ENCODE measurements at regions not wholly inside any gene's neighbourhood (a gene's known extent, or its start where the extent isn't known, plus 50 kb on each side); places are given as distances from the start of the nearest gene placed in this dataset.

- DNase-seq (ENCODE audit: low spot score) = no peak
Measured at GRCh38 chr11:116115801-116116200, 611.6 kb upstream of the CADM1 start.

- no peak for DNase-seq (ENCODE audit: low spot score)
Measured at GRCh38 chr11:116114198-116114651, 610.0 kb upstream of the CADM1 start.

GRCh38 chr11:116112087-116112935 is 608.1 kb upstream of the CADM1 start:
- DNase-seq (ENCODE audit: low spot score) = no peak

- no peak for DNase-seq (ENCODE audit: low spot score)
Measured at GRCh38 chr11:116111546-116111945, 607.3 kb upstream of the CADM1 start.

- DNase-seq (ENCODE audit: low spot score) = no peak
Measured at GRCh38 chr11:116110802-116111201, 606.6 kb upstream of the CADM1 start.

GRCh38 chr11:116110356-116110755 is 606.1 kb upstream of the CADM1 start:
- DNase-seq (ENCODE audit: low spot score) = no peak

GRCh38 chr11:116109228-116109627 is 605.0 kb upstream of the CADM1 start:
- no peak for DNase-seq (ENCODE audit: low spot score)

GRCh38 chr11:116108161-116108560 is 603.9 kb upstream of the CADM1 start:
- no peak for DNase-seq (ENCODE audit: low spot score)

GRCh38 chr11:116107229-116107628 is 603.0 kb upstream of the CADM1 start:
- DNase-seq (ENCODE audit: low spot score) = no peak

GRCh38 chr11:116104498-116105174 is 600.4 kb upstream of the CADM1 start:
- DNase-seq (ENCODE audit: low spot score) = no peak

GRCh38 chr11:116101902-116102301 is 597.7 kb upstream of the CADM1 start:
- no peak for DNase-seq (ENCODE audit: low spot score)

- no peak for DNase-seq (ENCODE audit: low spot score)
Measured at GRCh38 chr11:116100016-116100415, 595.8 kb upstream of the CADM1 start.

GRCh38 chr11:116099541-116099940 is 595.3 kb upstream of the CADM1 start:
- no peak for DNase-seq (ENCODE audit: low spot score)

GRCh38 chr11:116096272-116096995 is 592.2 kb upstream of the CADM1 start:
- DNase-seq (ENCODE audit: low spot score) = no peak

GRCh38 chr11:116093481-116094270 is 589.5 kb upstream of the CADM1 start:
- no peak for DNase-seq (ENCODE audit: low spot score)

GRCh38 chr11:116093065-116093464 is 588.9 kb upstream of the CADM1 start:
- no peak for DNase-seq (ENCODE audit: low spot score)

GRCh38 chr11:116086426-116086825 is 582.2 kb upstream of the CADM1 start:
- no peak for DNase-seq (ENCODE audit: low spot score)

GRCh38 chr11:116085031-116085635 is 580.9 kb upstream of the CADM1 start:
- DNase-seq (ENCODE audit: low spot score) = no peak

GRCh38 chr11:116084511-116084910 is 580.3 kb upstream of the CADM1 start:
- no peak for DNase-seq (ENCODE audit: low spot score)

- DNase-seq (ENCODE audit: low spot score) = no peak
Measured at GRCh38 chr11:116082256-116082655, 578.0 kb upstream of the CADM1 start.

GRCh38 chr11:116079580-116079979 is 575.4 kb upstream of the CADM1 start:
- no peak for DNase-seq (ENCODE audit: low spot score)
